CD4-positive, alpha-beta T cell (primary cell): ENCODE measurements at regions not wholly inside any gene's neighbourhood (a gene's known extent, or its start where the extent isn't known, plus 50 kb on each side); places are given as distances from the start of the nearest gene placed in this dataset.

Experiments
- ATAC-seq: fragments of 200-7000 bp; cut with Tn5 transposase; one replicate; pipeline ENCODE4 v1.10.0; 2022; ENCODE audit warnings: mild to moderate bottlenecking; ENCODE audit not compliant: poor library complexity
- CTCF ChIA-PET: fragments of 350-600 bp; sonication (Branson Sonifier 250); formaldehyde crosslinking; loops from one replicate; lab custom pipeline; 2021; ENCODE audit warnings: antibody characterized with exemption, inconsistent platforms; lab: Charles Lee
- POLR2A ChIA-PET: fragments of 350-600 bp; sonication (Branson Sonifier 250); formaldehyde crosslinking; loops from one replicate; lab custom pipeline; 2021; ENCODE audit warnings: antibody characterized with exemption, inconsistent platforms; lab: Charles Lee
- DNase-seq, 14 experiments: peaks; one replicate each; pipeline ENCODE4 v3.0.0-alpha.2; 2013 to 2020; ENCODE audit warnings: mixed read lengths in 2 of 14
- H3K27ac ChIP-seq, 2 donors: one replicate each; pipeline versions ENCODE4 v1.5.1 to v1.7.0; 2013; ENCODE audit warnings: low read length in 2 of 2, low read depth in 1 of 2, mild to moderate bottlenecking in 1 of 2
- H3K27me3 ChIP-seq, 2 experiments: 1 replicate in 1 of 2; 2 replicates in 1 of 2; pipeline versions ENCODE4 v1.6.1 to v1.7.0; 2013; ENCODE audit warnings: low read length in 2 of 2, control low read depth in 1 of 2, mild to moderate bottlenecking in 1 of 2, moderate library complexity in 1 of 2; ENCODE audit not compliant: insufficient read depth in 2 of 2, control insufficient read depth in 1 of 2
- H3K36me3 ChIP-seq: one replicate; pipeline ENCODE4 v1.6.1; 2013; ENCODE audit warnings: low read length, control low read depth; ENCODE audit not compliant: insufficient read depth
- H3K4me1 ChIP-seq: one replicate; pipeline ENCODE4 v1.6.1; 2013; ENCODE audit warnings: low read length, control low read depth; ENCODE audit not compliant: insufficient read depth
- H3K4me3 ChIP-seq: one replicate; pipeline ENCODE4 v1.5.1; 2013; ENCODE audit warnings: mild to moderate bottlenecking, low read length, moderate library complexity
- H3K9me3 ChIP-seq, 2 experiments: 1 replicate in 1 of 2; 2 replicates in 1 of 2; pipeline versions ENCODE4 v1.6.1 to v1.7.0; 2013; ENCODE audit warnings: low read length in 2 of 2, mild to moderate bottlenecking in 2 of 2, control low read depth in 1 of 2, moderate library complexity in 1 of 2; ENCODE audit not compliant: control insufficient read depth in 1 of 2, insufficient read depth in 1 of 2
- H3K27ac Mint-ChIP-seq: one replicate; pipeline ENCODE4 v1.8.0; 2020; ENCODE audit warnings: mixed read lengths
- H3K27me3 Mint-ChIP-seq: one replicate; pipeline ENCODE4 v1.8.0; 2021; ENCODE audit warnings: mixed read lengths
- H3K36me3 Mint-ChIP-seq: one replicate; pipeline ENCODE4 v1.8.0; 2021; ENCODE audit warnings: low read depth, mixed read lengths
- H3K4me1 Mint-ChIP-seq: one replicate; pipeline ENCODE4 v1.8.0; 2021; ENCODE audit warnings: low read depth, mixed read lengths
- H3K4me3 Mint-ChIP-seq: one replicate; pipeline ENCODE4 v1.8.0; 2020; ENCODE audit warnings: mild to moderate bottlenecking, mixed read lengths
- H3K9me3 Mint-ChIP-seq: one replicate; pipeline ENCODE4 v1.8.0; 2020; ENCODE audit warnings: mixed read lengths
- intact Hi-C, 2 experiments: fragments of 100-400 bp; cut with DNase I in 1 of 2; cut with micrococcal nuclease in 1 of 2; formaldehyde crosslinking; loops; one replicate each; pipeline versions ENCODE4 v1.15.1 to v1.9.0; 2023 to 2025; cut with DNase I, micrococcal nuclease
- TF ChIP-seq, protein P1 (sequence below): fragments of 200-600 bp; IDR thresholded peaks from one replicate; pipeline ENCODE4 v1.8.0; 2022; ENCODE audit warnings: antibody characterized with exemption, mild to moderate bottlenecking

DNA sequence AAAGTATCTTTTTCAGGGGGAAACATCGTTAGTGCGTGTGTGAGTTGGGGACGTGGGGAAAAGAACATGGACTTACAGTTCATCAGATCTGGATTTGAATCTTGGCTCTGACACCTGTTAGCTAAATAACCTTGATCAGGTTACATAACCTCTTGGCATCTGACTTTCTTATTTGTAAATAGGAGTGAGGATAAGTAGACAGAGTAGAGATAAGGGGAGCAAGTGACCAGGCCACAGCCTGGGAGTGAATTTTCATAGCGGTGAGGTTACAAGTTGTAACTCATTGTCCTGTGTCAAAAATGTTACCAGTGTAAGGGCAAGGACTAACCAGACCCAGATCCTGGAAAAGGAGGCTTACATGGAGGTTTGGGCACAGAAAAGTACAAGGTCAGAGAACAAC lies 733.5 kb upstream of the MMS22L start:
- POLR2A ChIA-PET: no interaction called here
- no peaks in the 10 kb centered on the region for H3K4me1 ChIP-seq
- DNase-seq: no peak
- H3K36me3 Mint-ChIP-seq: no peaks in the 10 kb centered on the region
- CTCF ChIA-PET: no interaction called here
- H3K27me3 Mint-ChIP-seq: no peaks in the 10 kb centered on the region
- no peak overlapping the region for H3K4me3 Mint-ChIP-seq
- H3K4me3 ChIP-seq: no peak overlapping the region
- no peaks in the 10 kb centered on the region for H3K4me1 Mint-ChIP-seq
- H3K27ac Mint-ChIP-seq: no peak overlapping the region
- intact Hi-C loops: no loop called here
- no peaks in the 10 kb centered on the region for H3K9me3 ChIP-seq
- no peak overlapping the region for H3K27ac ChIP-seq
- no peak for ATAC-seq
- no peaks in the 10 kb centered on the region for H3K27me3 ChIP-seq
- H3K9me3 Mint-ChIP-seq: no peaks in the 10 kb centered on the region
- TF ChIP-seq, protein P1, sequence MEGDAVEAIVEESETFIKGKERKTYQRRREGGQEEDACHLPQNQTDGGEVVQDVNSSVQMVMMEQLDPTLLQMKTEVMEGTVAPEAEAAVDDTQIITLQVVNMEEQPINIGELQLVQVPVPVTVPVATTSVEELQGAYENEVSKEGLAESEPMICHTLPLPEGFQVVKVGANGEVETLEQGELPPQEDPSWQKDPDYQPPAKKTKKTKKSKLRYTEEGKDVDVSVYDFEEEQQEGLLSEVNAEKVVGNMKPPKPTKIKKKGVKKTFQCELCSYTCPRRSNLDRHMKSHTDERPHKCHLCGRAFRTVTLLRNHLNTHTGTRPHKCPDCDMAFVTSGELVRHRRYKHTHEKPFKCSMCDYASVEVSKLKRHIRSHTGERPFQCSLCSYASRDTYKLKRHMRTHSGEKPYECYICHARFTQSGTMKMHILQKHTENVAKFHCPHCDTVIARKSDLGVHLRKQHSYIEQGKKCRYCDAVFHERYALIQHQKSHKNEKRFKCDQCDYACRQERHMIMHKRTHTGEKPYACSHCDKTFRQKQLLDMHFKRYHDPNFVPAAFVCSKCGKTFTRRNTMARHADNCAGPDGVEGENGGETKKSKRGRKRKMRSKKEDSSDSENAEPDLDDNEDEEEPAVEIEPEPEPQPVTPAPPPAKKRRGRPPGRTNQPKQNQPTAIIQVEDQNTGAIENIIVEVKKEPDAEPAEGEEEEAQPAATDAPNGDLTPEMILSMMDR: no peak
- no peaks in the 10 kb centered on the region for H3K36me3 ChIP-seq

GRCh38 chr6:98020222-98020621 lies 737.2 kb upstream of the MMS22L start:
- no peaks in the 10 kb centered on the region for H3K9me3 ChIP-seq
- H3K36me3 ChIP-seq: no peaks in the 10 kb centered on the region
- H3K27me3 Mint-ChIP-seq: no peaks in the 10 kb centered on the region
- no peak overlapping the region for H3K27ac Mint-ChIP-seq
- H3K9me3 Mint-ChIP-seq: no peaks in the 10 kb centered on the region
- DNase-seq (no peak), ATAC-seq (no peak)
- CTCF ChIA-PET: no interaction called here
- no peaks in the 10 kb centered on the region for H3K36me3 Mint-ChIP-seq
- H3K4me3 Mint-ChIP-seq: no peak overlapping the region
- H3K4me1 ChIP-seq: no peaks in the 10 kb centered on the region
- TF ChIP-seq, protein P1: no peak
- H3K4me3 ChIP-seq: no peak overlapping the region
- H3K27me3 ChIP-seq: no peaks in the 10 kb centered on the region
- POLR2A ChIA-PET: no interaction called here
- no peak overlapping the region for H3K27ac ChIP-seq
- H3K4me1 Mint-ChIP-seq: no peaks in the 10 kb centered on the region
- intact Hi-C loops: no loop called here

GRCh38 chr6:98024359-98024758 lies 741.3 kb upstream of the MMS22L start:
- Histone ChIP-seq H3K36me3 (no peaks in the 10 kb centered on the region), H3K4me1 (no peaks in the 10 kb centered on the region), H3K27me3 (no peaks in the 10 kb centered on the region), H3K9me3 (peaks cover 0 to 3% of the 10 kb centered on the region in 2 experiments), H3K4me3 (no peak overlapping the region), H3K27ac (no peak overlapping the region)
- no peaks in the 10 kb centered on the region for H3K36me3 Mint-ChIP-seq
- ATAC-seq: no peak
- intact Hi-C loops: no loop called here
- no peaks in the 10 kb centered on the region for H3K27me3 Mint-ChIP-seq
- CTCF ChIA-PET: no interaction called here
- H3K4me1 Mint-ChIP-seq: no peaks in the 10 kb centered on the region
- H3K9me3 Mint-ChIP-seq: no peaks in the 10 kb centered on the region
- TF ChIP-seq, protein P1: no peak
- POLR2A ChIA-PET: no interaction called here
- DNase-seq: no peak
- no peak overlapping the region for H3K27ac Mint-ChIP-seq
- H3K4me3 Mint-ChIP-seq: no peak overlapping the region
